ENCODE measurements at regions not wholly inside any gene's neighbourhood (a gene's known extent, or its start where the extent isn't known, plus 50 kb on each side); places are given as distances from the start of the nearest gene placed in this dataset.
"Not testable (repeated sequence)": the region's sequence is repeated elsewhere in the genome, so short reads cannot be mapped to it uniquely, and the experiment has no call there.

GRCh38 chr13:34376483-34376882, 558.5 kb downstream of the RFC3 start:
- H3K27me3 ChIP-seq (ENCODE audit: control insufficient read depth in 2 of 2, insufficient read depth in 1 of 2, low read length in 1 of 2), result no peaks in the 10 kb centered on the region
- no peak for DNase-seq (ENCODE audit: low read depth in 6 of 9, low spot score in 9 of 9)
- no peaks in the 10 kb centered on the region for H3K36me3 ChIP-seq (ENCODE audit: control insufficient read depth in 2 of 2, insufficient read depth in 2 of 2, low read length in 1 of 2)
- no peak overlapping the region for H3K4me3 ChIP-seq (ENCODE audit: low read length in 2 of 2)
- H3K27ac ChIP-seq (ENCODE audit: low read depth in 1 of 2, low read length in 1 of 2), result no peak overlapping the region
- no peaks in the 10 kb centered on the region for H3K4me1 ChIP-seq (ENCODE audit: control insufficient read depth in 2 of 2, insufficient read depth in 2 of 2, low read length in 2 of 2)
- no peaks in the 10 kb centered on the region for H3K9me3 ChIP-seq (ENCODE audit: control insufficient read depth in 2 of 2, insufficient read depth in 1 of 2, low read length in 1 of 2)

- no peaks in the 10 kb centered on the region for H3K27me3 ChIP-seq (ENCODE audit: control insufficient read depth in 2 of 2, insufficient read depth in 1 of 2, low read length in 1 of 2)
- no peaks in the 10 kb centered on the region for H3K36me3 ChIP-seq (ENCODE audit: control insufficient read depth in 2 of 2, insufficient read depth in 2 of 2, low read length in 1 of 2)
- 95% methylated on average over 6 of the region's 6 CpGs for WGBS
- DNase-seq (ENCODE audit: low read depth in 6 of 9, low spot score in 9 of 9), result no peak
- peaks cover 0 to 2% of the 10 kb centered on the region in 2 donors for H3K9me3 ChIP-seq (ENCODE audit: control insufficient read depth in 2 of 2, insufficient read depth in 1 of 2, low read length in 1 of 2)
- no peak overlapping the region for H3K27ac ChIP-seq (ENCODE audit: low read depth in 1 of 2, low read length in 1 of 2)
- H3K4me3 ChIP-seq (ENCODE audit: low read length in 2 of 2), result no peak overlapping the region
- no peaks in the 10 kb centered on the region for H3K4me1 ChIP-seq (ENCODE audit: control insufficient read depth in 2 of 2, insufficient read depth in 2 of 2, low read length in 2 of 2)
These were observed 560.8 kb upstream of the NBEA start for GRCh38 chr13:34381228-34381627.

- DNase-seq (ENCODE audit: low read depth in 6 of 9, low spot score in 9 of 9), result no peak
- 73% methylated on average over 3 of the region's 3 CpGs for WGBS
- H3K27ac ChIP-seq (ENCODE audit: low read depth in 1 of 2, low read length in 1 of 2), result no peak overlapping the region
These were observed 558.3 kb upstream of the NBEA start for GRCh38 chr13:34383728-34384127.

GRCh38 chr13:34386229-34386628, 555.8 kb upstream of the NBEA start:
- not testable (repeated sequence) for H3K27ac ChIP-seq (ENCODE audit: low read depth in 1 of 2, low read length in 1 of 2); H3K9me3 ChIP-seq (ENCODE audit: control insufficient read depth in 2 of 2, insufficient read depth in 1 of 2, low read length in 1 of 2); H3K36me3 ChIP-seq (ENCODE audit: control insufficient read depth in 2 of 2, insufficient read depth in 2 of 2, low read length in 1 of 2); H3K4me3 ChIP-seq (ENCODE audit: low read length in 2 of 2); DNase-seq (ENCODE audit: low read depth in 6 of 9, low spot score in 9 of 9); H3K4me1 ChIP-seq (ENCODE audit: control insufficient read depth in 2 of 2, insufficient read depth in 2 of 2, low read length in 2 of 2); H3K27me3 ChIP-seq (ENCODE audit: control insufficient read depth in 2 of 2, insufficient read depth in 1 of 2, low read length in 1 of 2)

More at GRCh38 chr13:34383728-34384127, 558.3 kb upstream of the NBEA start:
- no peaks in the 10 kb centered on the region for H3K27me3 ChIP-seq (ENCODE audit: control insufficient read depth in 2 of 2, insufficient read depth in 1 of 2, low read length in 1 of 2)
- H3K4me3 ChIP-seq (ENCODE audit: low read length in 2 of 2), result no peak overlapping the region
- H3K4me1 ChIP-seq (ENCODE audit: control insufficient read depth in 2 of 2, insufficient read depth in 2 of 2, low read length in 2 of 2), result no peaks in the 10 kb centered on the region
- peaks cover 0 to 2% of the 10 kb centered on the region in 2 donors for H3K9me3 ChIP-seq (ENCODE audit: control insufficient read depth in 2 of 2, insufficient read depth in 1 of 2, low read length in 1 of 2)
- H3K36me3 ChIP-seq (ENCODE audit: control insufficient read depth in 2 of 2, insufficient read depth in 2 of 2, low read length in 1 of 2), result no peaks in the 10 kb centered on the region

DNA sequence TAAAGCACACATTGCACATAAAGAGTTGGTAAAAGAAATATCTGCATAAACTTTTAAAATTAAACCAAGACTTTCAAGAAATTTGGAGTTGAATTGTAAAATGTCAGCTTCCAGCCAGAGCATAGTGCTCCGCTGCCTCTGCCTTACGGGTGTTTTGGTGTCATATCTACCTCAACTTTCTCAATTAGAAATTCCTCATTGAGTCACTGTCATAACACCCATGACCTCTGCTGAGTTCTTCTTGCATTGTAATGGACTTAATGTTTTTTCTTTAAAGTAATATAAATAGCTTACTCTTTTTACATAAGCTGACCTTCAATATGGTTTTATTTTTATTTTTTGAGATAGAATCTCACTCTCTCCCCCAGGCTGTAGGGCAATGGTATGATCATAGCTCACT, 551.0 kb upstream of the NBEA start:
- no peak overlapping the region for H3K4me3 ChIP-seq (ENCODE audit: low read length in 2 of 2)
- no peak overlapping the region for H3K27ac ChIP-seq (ENCODE audit: low read depth in 1 of 2, low read length in 1 of 2)
- WGBS, result 98% methylated on average over 2 of the region's 2 CpGs
- H3K4me1 ChIP-seq (ENCODE audit: control insufficient read depth in 2 of 2, insufficient read depth in 2 of 2, low read length in 2 of 2), result no peaks in the 10 kb centered on the region
- H3K27me3 ChIP-seq (ENCODE audit: control insufficient read depth in 2 of 2, insufficient read depth in 1 of 2, low read length in 1 of 2), result no peaks in the 10 kb centered on the region
- no peak for DNase-seq (ENCODE audit: low read depth in 6 of 9, low spot score in 9 of 9)
- peaks cover 0 to 1% of the 10 kb centered on the region in 2 donors for H3K9me3 ChIP-seq (ENCODE audit: control insufficient read depth in 2 of 2, insufficient read depth in 1 of 2, low read length in 1 of 2)
- no peaks in the 10 kb centered on the region for H3K36me3 ChIP-seq (ENCODE audit: control insufficient read depth in 2 of 2, insufficient read depth in 2 of 2, low read length in 1 of 2)

DNA sequence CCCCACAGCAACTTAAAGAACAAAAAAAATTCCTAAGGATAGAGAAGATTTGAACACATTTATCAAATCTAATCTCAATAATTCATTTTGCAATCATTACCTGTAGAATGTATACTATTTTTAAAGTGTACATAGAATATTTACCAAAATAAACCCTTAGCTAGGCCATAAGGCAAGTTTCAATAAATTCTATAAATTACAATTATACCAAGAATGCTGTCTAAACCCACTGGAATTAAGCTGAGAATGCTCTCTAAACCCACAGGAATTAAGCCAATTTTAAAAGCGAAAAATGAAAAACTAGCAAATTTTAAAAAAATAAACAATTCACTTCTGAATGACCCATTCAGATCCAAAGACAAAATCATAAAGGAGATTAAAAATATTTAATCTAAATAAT, 540.4 kb upstream of the NBEA start:
- H3K27ac ChIP-seq (ENCODE audit: low read depth in 1 of 2, low read length in 1 of 2), result no peak overlapping the region
- DNase-seq (ENCODE audit: low read depth in 6 of 9, low spot score in 9 of 9), result no peak
- no peak overlapping the region for H3K4me3 ChIP-seq (ENCODE audit: low read length in 2 of 2)
- H3K4me1 ChIP-seq (ENCODE audit: control insufficient read depth in 2 of 2, insufficient read depth in 2 of 2, low read length in 2 of 2), result no peaks in the 10 kb centered on the region
- WGBS, result 96% methylated on average over 1 of the region's 1 CpG
- no peaks in the 10 kb centered on the region for H3K9me3 ChIP-seq (ENCODE audit: control insufficient read depth in 2 of 2, insufficient read depth in 1 of 2, low read length in 1 of 2)
- H3K27me3 ChIP-seq (ENCODE audit: control insufficient read depth in 2 of 2, insufficient read depth in 1 of 2, low read length in 1 of 2), result no peaks in the 10 kb centered on the region
- no peaks in the 10 kb centered on the region for H3K36me3 ChIP-seq (ENCODE audit: control insufficient read depth in 2 of 2, insufficient read depth in 2 of 2, low read length in 1 of 2)

- H3K4me3 ChIP-seq (ENCODE audit: low read length in 2 of 2), result no peak overlapping the region
- 87% methylated on average over 4 of the region's 4 CpGs for WGBS
- peaks cover 0 to 2% of the 10 kb centered on the region in 2 donors for H3K9me3 ChIP-seq (ENCODE audit: control insufficient read depth in 2 of 2, insufficient read depth in 1 of 2, low read length in 1 of 2)
- H3K27me3 ChIP-seq (ENCODE audit: control insufficient read depth in 2 of 2, insufficient read depth in 1 of 2, low read length in 1 of 2), result no peaks in the 10 kb centered on the region
- DNase-seq (ENCODE audit: low read depth in 6 of 9, low spot score in 9 of 9), result no peak
- no peaks in the 10 kb centered on the region for H3K4me1 ChIP-seq (ENCODE audit: control insufficient read depth in 2 of 2, insufficient read depth in 2 of 2, low read length in 2 of 2)
- no peaks in the 10 kb centered on the region for H3K36me3 ChIP-seq (ENCODE audit: control insufficient read depth in 2 of 2, insufficient read depth in 2 of 2, low read length in 1 of 2)
- no peak overlapping the region for H3K27ac ChIP-seq (ENCODE audit: low read depth in 1 of 2, low read length in 1 of 2)
These were observed 536.5 kb upstream of the NBEA start for GRCh38 chr13:34405410-34406181.

- H3K4me1 ChIP-seq (ENCODE audit: control insufficient read depth in 2 of 2, insufficient read depth in 2 of 2, low read length in 2 of 2), result no peaks in the 10 kb centered on the region
- WGBS, result 82% methylated on average over 2 of the region's 2 CpGs
- H3K27me3 ChIP-seq (ENCODE audit: control insufficient read depth in 2 of 2, insufficient read depth in 1 of 2, low read length in 1 of 2), result no peaks in the 10 kb centered on the region
- DNase-seq (ENCODE audit: low read depth in 6 of 9, low spot score in 9 of 9), result no peak
- peaks cover 0 to 2% of the 10 kb centered on the region in 2 donors for H3K9me3 ChIP-seq (ENCODE audit: control insufficient read depth in 2 of 2, insufficient read depth in 1 of 2, low read length in 1 of 2)
- no peak overlapping the region for H3K27ac ChIP-seq (ENCODE audit: low read depth in 1 of 2, low read length in 1 of 2)
- H3K4me3 ChIP-seq (ENCODE audit: low read length in 2 of 2), result no peak overlapping the region
- no peaks in the 10 kb centered on the region for H3K36me3 ChIP-seq (ENCODE audit: control insufficient read depth in 2 of 2, insufficient read depth in 2 of 2, low read length in 1 of 2)
These were observed 533.4 kb upstream of the NBEA start for GRCh38 chr13:34408640-34409039.

- H3K27ac ChIP-seq (ENCODE audit: low read depth in 1 of 2, low read length in 1 of 2), result no peak overlapping the region
- no peak for DNase-seq (ENCODE audit: low read depth in 6 of 9, low spot score in 9 of 9)
- 72% methylated on average over 7 of the region's 7 CpGs for whole genome bisulfite sequencing
These were observed 532.4 kb upstream of the NBEA start for GRCh38 chr13:34409496-34410182.

More at GRCh38 chr13:34409496-34410182, 532.4 kb upstream of the NBEA start:
- no peak overlapping the region for H3K4me3 ChIP-seq (ENCODE audit: low read length in 2 of 2)
- H3K27me3 ChIP-seq (ENCODE audit: control insufficient read depth in 2 of 2, insufficient read depth in 1 of 2, low read length in 1 of 2), result no peaks in the 10 kb centered on the region
- H3K36me3 ChIP-seq (ENCODE audit: control insufficient read depth in 2 of 2, insufficient read depth in 2 of 2, low read length in 1 of 2), result no peaks in the 10 kb centered on the region
- H3K9me3 ChIP-seq (ENCODE audit: control insufficient read depth in 2 of 2, insufficient read depth in 1 of 2, low read length in 1 of 2), result peaks cover 2 to 4% of the 10 kb centered on the region in 2 donors
- no peaks in the 10 kb centered on the region for H3K4me1 ChIP-seq (ENCODE audit: control insufficient read depth in 2 of 2, insufficient read depth in 2 of 2, low read length in 2 of 2)

Measured in thymus (tissue), 11 donors.